Spleen (tissue), 11 donors: ENCODE measurements at regions not wholly inside any gene's neighbourhood (a gene's known extent, or its start where the extent isn't known, plus 50 kb on each side); places are given as distances from the start of the nearest gene placed in this dataset.

Source experiments
- DNase-seq: peaks from one replicate; pipeline ENCODE4 v3.0.0-alpha.2; 2020
- H3K27ac ChIP-seq, 8 donors: fragments of 200-600 bp; sonication (generic) in 7 of 8; 1 replicate in 4 of 8; 2 replicates in 4 of 8; pipeline versions ENCODE4 v1.5.0 to v1.8.0; 2016 to 2021; ENCODE audit warnings: inconsistent platforms in 4 of 8, mild to moderate bottlenecking in 4 of 8, moderate library complexity in 1 of 8
- H3K27me3 ChIP-seq, 7 donors: fragments of 200-600 bp; sonication (generic) in 6 of 7; replicated peaks in 1 of 7; 1 replicate in 4 of 7; 2 replicates in 3 of 7; pipeline versions ENCODE4 v1.5.0 to v1.8.0; 2016 to 2021; ENCODE audit warnings: inconsistent platforms in 3 of 7, mild to moderate bottlenecking in 1 of 7
- H3K36me3 ChIP-seq, 6 donors: fragments of 200-600 bp; sonication (generic) in 5 of 6; 1 replicate in 4 of 6; 2 replicates in 2 of 6; pipeline versions ENCODE4 v1.5.0 to v1.8.0; 2016 to 2021; ENCODE audit warnings: inconsistent platforms in 2 of 6
- H3K4me1 ChIP-seq, 6 donors: fragments of 200-600 bp; sonication (generic) in 5 of 6; 1 replicate in 3 of 6; 2 replicates in 3 of 6; pipeline versions ENCODE4 v1.5.0 to v1.8.0; 2016 to 2021; ENCODE audit warnings: inconsistent platforms in 3 of 6
- H3K4me3 ChIP-seq, 8 donors: fragments of 200-600 bp; sonication (generic) in 7 of 8; 1 replicate in 4 of 8; 2 replicates in 4 of 8; pipeline versions ENCODE4 v1.5.0 to v1.8.0; 2016 to 2021; ENCODE audit warnings: inconsistent platforms in 4 of 8, mild to moderate bottlenecking in 4 of 8, moderate library complexity in 2 of 8
- H3K9me3 ChIP-seq, 8 donors: fragments of 200-600 bp; sonication (generic) in 7 of 8; 1 replicate in 4 of 8; 2 replicates in 4 of 8; pipeline versions ENCODE4 v1.5.0 to v1.8.0; 2016 to 2021; ENCODE audit warnings: inconsistent platforms in 4 of 8
- POLR2A ChIP-seq, 3 donors: fragments of 450-650 bp; IDR thresholded peaks; one replicate each; pipeline ENCODE4 v1.5.1; 2017; ENCODE audit warnings: antibody characterized with exemption in 3 of 3, mild to moderate bottlenecking in 1 of 3
- POLR2AphosphoS5 ChIP-seq, 3 donors: sonication (generic); formaldehyde crosslinking; IDR thresholded peaks; one replicate each; pipeline ENCODE4 v1.5.1; 2017; ENCODE audit warnings: antibody characterized with exemption in 3 of 3
- WGBS, 5 donors: extraction: QIAGEN DNeasy Blood & Tissue Kit in 3 of 5; methylation state at CpG; one replicate each; pipeline versions ENCODE4 v1.1.5 to v1.1.7; 2013 to 2018; 5-methylcytosine and 5-hydroxymethylcytosine counted together
- intact Hi-C: fragments of 100-400 bp; cut with DNase I; formaldehyde crosslinking; loops from one replicate; pipeline ENCODE4 v1.15.0; 2023; ENCODE audit warnings: low total_unique reads
- TF ChIP-seq, protein P1 (sequence below), 11 experiments: fragments of 200-600 bp in 7 of 11; fragments of 450-650 bp in 4 of 11; sonication (generic) in 4 of 11; IDR thresholded peaks in 8 of 11; conservative IDR thresholded peaks in 3 of 11; 1 replicate in 7 of 11; 2 replicates in 4 of 11; pipeline versions ENCODE4 v1.4.0 to v1.8.0; 2016 to 2021; ENCODE audit warnings: antibody characterized with exemption in 11 of 11, inconsistent platforms in 4 of 11, mild to moderate bottlenecking in 1 of 11
- donor health status: healthy with polysubstance abuse.
- donor health status: DM: no; HTN: no; CAD: no; lungs with moderate emphysema.
- donor health status: DM: no; HTN: no; CAD: no.
- donor health status: Bipolar disorder and iron deficiency.
- donor health status: healthy.
- donor health status: DM: no; HTN: no; CAD: no.
- donor health status: DM: yes; HTN: yes; CAD: no.

- no peaks in the 10 kb centered on the region for H3K27me3 ChIP-seq
- intact Hi-C loops, result no loop called here
- peaks cover 4 to 38% (median 18%) of the 10 kb centered on the region in 6 donors for H3K4me1 ChIP-seq
- H3K27ac ChIP-seq, result no peak overlapping the region
- no peak for DNase-seq
- no peak for TF ChIP-seq POLR2AphosphoS5 (IDR thresholded peaks at IDR 0.05)
- TF ChIP-seq, protein P1, sequence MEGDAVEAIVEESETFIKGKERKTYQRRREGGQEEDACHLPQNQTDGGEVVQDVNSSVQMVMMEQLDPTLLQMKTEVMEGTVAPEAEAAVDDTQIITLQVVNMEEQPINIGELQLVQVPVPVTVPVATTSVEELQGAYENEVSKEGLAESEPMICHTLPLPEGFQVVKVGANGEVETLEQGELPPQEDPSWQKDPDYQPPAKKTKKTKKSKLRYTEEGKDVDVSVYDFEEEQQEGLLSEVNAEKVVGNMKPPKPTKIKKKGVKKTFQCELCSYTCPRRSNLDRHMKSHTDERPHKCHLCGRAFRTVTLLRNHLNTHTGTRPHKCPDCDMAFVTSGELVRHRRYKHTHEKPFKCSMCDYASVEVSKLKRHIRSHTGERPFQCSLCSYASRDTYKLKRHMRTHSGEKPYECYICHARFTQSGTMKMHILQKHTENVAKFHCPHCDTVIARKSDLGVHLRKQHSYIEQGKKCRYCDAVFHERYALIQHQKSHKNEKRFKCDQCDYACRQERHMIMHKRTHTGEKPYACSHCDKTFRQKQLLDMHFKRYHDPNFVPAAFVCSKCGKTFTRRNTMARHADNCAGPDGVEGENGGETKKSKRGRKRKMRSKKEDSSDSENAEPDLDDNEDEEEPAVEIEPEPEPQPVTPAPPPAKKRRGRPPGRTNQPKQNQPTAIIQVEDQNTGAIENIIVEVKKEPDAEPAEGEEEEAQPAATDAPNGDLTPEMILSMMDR (IDR thresholded peaks at IDR 0.05 in 8 of 11, conservative IDR thresholded peaks at IDR 0.05 in 3 of 11), result no peak
- no peak for TF ChIP-seq POLR2A (IDR thresholded peaks at IDR 0.05)
- H3K4me3 ChIP-seq, result no peak overlapping the region
- H3K36me3 ChIP-seq, result no peaks in the 10 kb centered on the region
- H3K9me3 ChIP-seq, result no peaks in the 10 kb centered on the region
- 52 to 61% (median 56%) methylated on average over 4 of the region's 4 CpGs for WGBS, 5 donors
These were observed 89.0 kb upstream of the MACF1 start for GRCh38 chr1:39115271-39116110.

- TF ChIP-seq, protein P1 (IDR thresholded peaks at IDR 0.05 in 8 of 11, conservative IDR thresholded peaks at IDR 0.05 in 3 of 11), result no peak
- TF ChIP-seq POLR2AphosphoS5 (IDR thresholded peaks at IDR 0.05) (no peak), POLR2A (IDR thresholded peaks at IDR 0.05) (no peak)
- no peaks in the 10 kb centered on the region for H3K36me3 ChIP-seq
- no peaks in the 10 kb centered on the region for H3K27me3 ChIP-seq
- H3K4me1 ChIP-seq, result peaks cover 0 to 32% (median 15%) of the 10 kb centered on the region in 6 donors
- intact Hi-C loops, result no loop called here
- H3K9me3 ChIP-seq, result no peaks in the 10 kb centered on the region
- 61 to 73% (median 63%) methylated on average over 3 of the region's 3 CpGs for WGBS, 5 donors
- H3K27ac ChIP-seq, result no peak overlapping the region
- DNase-seq, result no peak
- no peak overlapping the region for H3K4me3 ChIP-seq
These were observed 88.3 kb upstream of the MACF1 start for GRCh38 chr1:39116116-39116607.

- Histone ChIP-seq H3K27me3 (no peaks in the 10 kb centered on the region), H3K9me3 (no peaks in the 10 kb centered on the region), H3K27ac (no peak overlapping the region), H3K36me3 (no peaks in the 10 kb centered on the region), H3K4me1 (peaks cover 0 to 32% (median 15%) of the 10 kb centered on the region in 6 donors), H3K4me3 (no peak overlapping the region)
- TF ChIP-seq, protein P1 (IDR thresholded peaks at IDR 0.05 in 8 of 11, conservative IDR thresholded peaks at IDR 0.05 in 3 of 11), result no peak
- no peak for TF ChIP-seq POLR2AphosphoS5 (IDR thresholded peaks at IDR 0.05)
- TF ChIP-seq POLR2A (IDR thresholded peaks at IDR 0.05), result no peak
- DNase-seq, result no peak
- WGBS, 5 donors, result 89 to 95% (median 92%) methylated on average over 3 of the region's 3 CpGs
- intact Hi-C loops, result no loop called here
These were observed 87.4 kb upstream of the MACF1 start for GRCh38 chr1:39116860-39117728.
